H54 (cell line): ENCODE measurements at regions not wholly inside any gene's neighbourhood (a gene's known extent, or its start where the extent isn't known, plus 50 kb on each side); places are given as distances from the start of the nearest gene placed in this dataset.
"Not testable (repeated sequence)": the region's sequence is repeated elsewhere in the genome, so short reads cannot be mapped to it uniquely, and the experiment has no call there.

Source experiments
- DNase-seq: peaks from one replicate; pipeline ENCODE4 v3.0.0; 2011; ENCODE audit warnings: low spot score, mixed read lengths; ENCODE audit not compliant: insufficient read length
- FAIRE-seq: peaks from 3 replicates; lab custom pipeline; 2011; peaks lifted over from hg19 to GRCh38; lab: Jason Lieb, UNC
- POLR2A ChIP-seq: IDR thresholded peaks from 2 replicates; pipeline ENCODE4 v1.6.1; 2011; ENCODE audit warnings: low read depth, mild to moderate bottlenecking, low read length

DNA sequence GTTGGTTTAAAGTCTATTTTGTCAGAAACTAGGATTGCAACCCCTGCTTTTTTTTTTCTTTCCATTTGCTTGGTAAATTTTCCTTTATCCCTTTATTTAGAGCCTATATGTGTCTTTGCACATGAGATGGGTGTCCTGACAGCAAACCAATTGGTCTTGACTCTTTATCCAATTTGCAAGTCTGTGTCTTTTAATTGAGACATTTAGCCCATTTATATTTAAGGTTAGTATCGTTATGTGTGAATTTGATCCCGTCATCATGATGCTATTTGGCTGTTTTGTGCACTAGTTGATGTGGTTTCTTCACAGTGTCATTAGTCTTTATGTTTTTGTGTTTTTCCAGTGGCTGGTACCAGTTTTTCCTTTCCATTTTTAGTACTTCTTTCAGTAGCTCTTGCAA is 127.7 kb upstream of the ZNF267 start:
- no peak for TF ChIP-seq POLR2A
- DNase-seq (no peak), FAIRE-seq (no peak)

DNA sequence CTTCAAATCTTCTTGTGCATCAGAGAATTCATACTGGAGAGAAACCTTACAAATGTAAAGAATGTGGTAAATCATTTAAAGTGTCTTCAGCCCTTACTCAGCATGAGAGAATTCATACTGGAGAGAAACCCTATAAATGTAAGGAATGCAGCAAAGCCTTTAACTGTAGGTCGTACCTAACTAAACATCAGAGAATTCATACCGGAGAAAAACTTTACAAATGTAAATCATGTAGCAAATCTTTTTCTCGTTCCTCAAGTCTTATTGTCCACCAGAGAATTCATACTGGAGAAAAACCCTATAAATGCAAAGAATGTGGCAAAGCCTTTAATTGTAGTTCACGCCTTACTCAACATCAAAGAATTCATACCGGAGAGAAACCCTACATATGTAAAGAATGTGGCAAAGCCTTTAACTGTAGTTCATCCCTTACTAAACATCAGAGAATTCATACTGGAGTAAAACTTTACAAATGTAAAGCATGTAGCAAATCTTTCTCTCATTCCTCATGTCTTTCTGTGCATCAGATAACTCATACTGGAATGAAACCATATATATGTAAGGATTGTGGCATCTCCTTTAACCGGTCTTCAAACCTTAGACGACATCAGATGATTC is 118.5 kb upstream of the ZNF267 start:
- FAIRE-seq, result no peak
- no peak for TF ChIP-seq POLR2A
- no peak for DNase-seq

DNA sequence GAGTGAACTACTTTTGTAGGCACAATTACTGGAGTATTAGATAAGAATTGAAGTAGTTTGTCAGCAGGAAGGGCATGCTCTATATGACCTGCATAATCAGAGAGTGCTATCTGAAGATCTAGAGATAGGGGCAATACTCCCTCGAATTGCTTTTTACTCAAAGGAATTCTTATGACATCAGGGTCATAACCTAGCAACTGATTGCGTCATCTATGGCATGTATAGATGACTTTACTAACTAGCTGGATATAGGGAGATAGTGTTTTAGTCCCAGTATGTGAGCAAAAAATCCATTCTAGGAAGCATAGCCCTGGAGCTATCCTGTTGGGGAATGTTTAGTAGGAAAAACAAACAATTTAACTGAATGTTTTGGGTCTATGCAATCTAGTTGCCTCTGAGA is 109.5 kb upstream of the ZNF267 start:
- DNase-seq (no peak), FAIRE-seq (no peak)
- TF ChIP-seq POLR2A, result no peak

DNA sequence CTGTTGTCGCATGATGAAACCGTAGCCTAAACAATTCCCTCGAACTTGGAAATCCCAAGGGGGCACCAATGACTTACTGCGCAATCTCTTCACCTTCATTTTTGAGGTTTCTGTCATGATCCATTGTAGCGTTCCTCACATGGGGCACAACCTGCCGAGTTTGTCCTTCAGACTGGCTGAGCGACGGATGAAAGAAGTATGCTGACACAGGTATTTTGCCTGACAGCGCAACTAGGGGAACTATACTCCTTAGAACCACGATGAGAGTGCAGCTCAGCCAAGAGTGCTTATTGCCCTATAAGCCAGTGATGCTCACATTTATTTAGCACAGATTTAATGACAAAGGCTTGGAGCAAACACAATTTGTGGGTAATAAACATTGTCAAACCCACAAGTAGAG is 106.3 kb upstream of the ZNF267 start:
- TF ChIP-seq POLR2A, result no peak

DNA sequence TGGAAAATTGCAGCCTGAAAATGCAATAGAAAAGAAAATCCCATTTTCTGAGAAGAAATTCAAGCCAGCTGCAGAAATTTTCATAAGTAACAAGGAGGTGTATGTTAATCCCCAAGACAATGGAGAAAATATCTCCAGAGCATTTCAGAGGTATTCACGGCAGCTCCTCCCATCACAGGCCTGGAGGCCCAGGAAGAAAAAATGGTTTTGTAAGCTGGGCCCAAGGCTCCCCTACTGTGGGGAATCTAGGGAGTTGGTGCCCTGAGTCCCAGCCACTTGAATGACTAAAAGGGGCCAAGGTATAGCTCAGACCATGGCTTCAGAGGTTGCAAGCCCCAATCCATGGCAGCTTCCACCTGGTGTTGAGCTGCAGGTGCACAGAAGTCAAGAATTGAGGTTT is 93.3 kb upstream of the ZNF267 start:
- no peak for DNase-seq
- TF ChIP-seq POLR2A, result no peak
- no peak for FAIRE-seq

More for the DNA sequence above, 106.3 kb upstream of the ZNF267 start:
- DNase-seq (no peak), FAIRE-seq (no peak)

DNA sequence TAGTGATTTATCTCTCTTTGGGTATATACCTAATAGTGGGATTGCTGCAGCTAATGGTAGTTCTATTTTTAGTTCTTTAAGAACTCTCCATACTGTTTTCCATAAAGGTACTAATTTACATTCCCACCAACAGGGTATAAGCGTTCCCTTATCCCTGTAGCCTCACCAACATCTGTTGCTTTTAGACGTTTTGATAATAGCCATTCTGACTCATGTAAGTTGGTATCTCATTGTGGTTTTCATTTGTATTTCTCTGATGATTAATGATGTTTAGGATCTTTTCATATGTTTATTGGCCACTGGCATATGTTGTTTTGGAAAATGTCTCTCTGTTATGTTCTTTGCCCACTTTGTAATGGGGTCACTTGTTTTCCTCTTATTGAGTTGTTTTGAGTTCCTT is 88.5 kb upstream of the ZNF267 start:
- FAIRE-seq, result no peak
- TF ChIP-seq POLR2A, result no peak
- no peak for DNase-seq

DNA sequence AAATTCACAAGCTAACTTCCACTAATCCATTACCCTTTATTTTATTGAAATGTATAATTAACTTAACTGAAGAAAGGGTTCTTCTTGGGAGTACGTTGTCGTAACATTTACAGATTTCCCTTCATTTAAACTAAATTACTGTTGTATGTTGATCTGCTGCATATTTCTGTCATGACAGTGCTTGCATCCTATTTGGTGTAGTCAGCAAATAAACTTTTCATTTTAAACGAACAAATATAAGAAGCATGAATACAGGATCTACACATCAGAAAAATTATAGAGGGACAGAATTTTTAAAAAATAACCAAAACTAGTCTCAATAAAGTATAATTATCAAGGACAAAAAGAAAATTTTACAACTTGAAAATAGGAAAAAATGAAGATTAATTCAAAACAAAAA is 66.5 kb upstream of the ZNF267 start:
- no peak for TF ChIP-seq POLR2A
- FAIRE-seq (no peak), DNase-seq (no peak)

DNA sequence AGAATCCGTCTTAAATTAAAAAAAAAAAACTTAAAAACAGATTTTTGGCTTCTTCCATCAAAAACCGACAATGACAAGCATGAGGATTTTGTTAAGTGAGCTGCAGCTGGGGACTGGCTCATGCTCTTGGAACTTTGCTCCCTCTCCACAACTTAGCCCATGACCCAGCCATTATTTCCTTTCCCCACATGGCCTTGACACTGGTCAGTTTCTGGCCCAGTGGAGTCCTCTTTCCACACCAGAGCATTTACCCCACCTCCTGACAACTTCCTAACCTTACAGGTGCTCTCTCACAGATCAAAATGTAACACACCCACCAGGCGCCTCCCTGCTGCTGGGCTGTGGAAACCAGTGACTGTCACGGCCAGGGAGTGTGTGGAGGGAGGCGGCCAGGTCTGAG is 62.7 kb upstream of the ZNF267 start:
- no peak for FAIRE-seq
- TF ChIP-seq POLR2A, result no peak
- DNase-seq, result no peak

DNA sequence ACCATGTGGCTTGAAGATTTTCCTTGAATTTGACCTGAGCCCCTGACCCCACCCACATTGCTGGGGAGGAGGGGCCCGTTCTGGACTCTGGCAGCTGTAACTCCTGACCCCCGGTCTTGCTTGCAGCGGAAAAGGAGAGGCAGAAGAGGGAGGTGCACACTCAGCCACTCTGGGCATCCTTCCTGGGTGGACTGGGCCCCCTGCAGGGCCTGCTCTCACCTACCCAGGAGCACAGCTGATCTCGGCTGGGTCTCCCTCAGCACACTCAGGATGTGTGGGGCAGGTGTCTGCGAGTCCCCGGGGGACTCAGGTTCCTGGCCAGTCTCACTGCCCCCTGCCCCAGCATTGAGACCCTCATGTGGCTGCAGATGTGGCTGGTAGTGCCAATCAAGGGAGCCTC is 57.5 kb upstream of the ZNF267 start:
- DNase-seq, FAIRE-seq: not testable (repeated sequence)

DNA sequence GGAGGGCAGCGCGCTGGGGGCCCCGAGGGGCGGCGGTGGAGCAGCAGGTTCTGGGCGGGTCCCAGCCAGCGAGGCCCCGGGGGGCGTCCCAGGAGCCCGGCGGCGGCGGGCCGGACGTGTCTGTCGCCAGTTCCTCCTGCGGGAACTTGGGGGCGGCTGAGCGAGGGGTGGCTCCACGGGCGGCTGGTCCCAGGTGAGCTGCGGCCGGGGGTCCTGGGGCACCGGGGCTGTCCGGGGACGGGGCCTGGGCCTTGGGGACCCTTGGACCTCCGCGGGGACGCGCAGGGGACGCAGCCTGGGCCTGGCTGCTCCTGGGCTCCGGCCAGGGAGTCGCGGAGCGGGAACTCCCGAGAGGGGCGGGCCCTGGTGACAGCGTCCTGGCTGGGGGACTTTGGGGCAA is 54.2 kb upstream of the ZNF267 start:
- no peak for FAIRE-seq
- no peak for TF ChIP-seq POLR2A
- DNase-seq, result no peak

DNA sequence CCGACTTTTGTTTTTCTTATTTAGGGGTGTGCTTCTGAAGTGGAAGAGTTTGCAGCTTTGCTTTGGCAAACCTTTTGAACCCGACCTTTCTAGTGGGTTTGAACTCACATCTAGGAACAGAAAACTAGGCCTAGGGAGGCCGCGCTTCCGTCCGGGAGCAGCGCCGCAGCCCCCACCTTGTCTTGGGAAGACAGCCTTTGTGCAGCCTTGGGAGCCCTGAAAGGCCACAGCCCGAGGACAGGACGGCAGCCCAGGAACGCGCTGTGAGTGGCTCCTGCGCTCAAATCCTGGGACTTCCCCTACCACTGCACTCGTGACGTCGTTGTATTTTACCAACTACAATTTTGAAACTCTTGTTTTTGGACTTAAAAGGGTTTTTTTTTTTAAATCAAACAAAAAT is 53.7 kb upstream of the ZNF267 start:
- no peak for TF ChIP-seq POLR2A
- no peak for DNase-seq
- FAIRE-seq, result no peak
